ENCODE measurements at regions not wholly inside any gene's neighbourhood (a gene's known extent, or its start where the extent isn't known, plus 50 kb on each side); places are given as distances from the start of the nearest gene placed in this dataset.

- no peak overlapping the region for H3K27ac ChIP-seq
- no peaks in the 10 kb centered on the region for H3K79me2 ChIP-seq
- H3K9me3 ChIP-seq (ENCODE audit: low read depth): no peaks in the 10 kb centered on the region
- H3K36me3 ChIP-seq (replicated peaks; ENCODE audit: insufficient read depth, low read depth): no peaks in the 10 kb centered on the region
- no peak for DNase-seq (ENCODE audit: low spot score)
- 93% methylated on average over 2 of the region's 2 CpGs for WGBS (ENCODE audit: low lambda C conversion rate, missing lambda C conversion rate)
- H3K4me1 ChIP-seq (ENCODE audit: insufficient read depth): no peaks in the 10 kb centered on the region
- H3K4me2 ChIP-seq: no peak overlapping the region
- H2AFZ ChIP-seq: no peak overlapping the region
- H3K9me2 ChIP-seq (replicated peaks; ENCODE audit: insufficient read depth): no peaks in the 10 kb centered on the region
- H3K4me3 ChIP-seq: no peak overlapping the region
- no peaks in the 10 kb centered on the region for H3K27me3 ChIP-seq
- TF ChIP-seq EZH2phosphoT487 (IDR thresholded peaks at IDR 0.05; ENCODE audit: low read depth, severe bottlenecking, unreplicated experiment) (no peak), CTCF (IDR thresholded peaks at IDR 0.05; ENCODE audit: poor library complexity) (no peak), EZH2 (IDR thresholded peaks at IDR 0.05; ENCODE audit: borderline replicate concordance) (no peak)
- H4K20me1 ChIP-seq (ENCODE audit: insufficient read depth, poor library complexity, severe bottlenecking): no peaks in the 10 kb centered on the region
Observed at GRCh38 chr19:30881930-30882329, 467.3 kb downstream of the TSHZ3 start.

GRCh38 chr19:30881281-30881680, 468.0 kb downstream of the TSHZ3 start:
- Histone ChIP-seq H3K9me2 (replicated peaks; ENCODE audit: insufficient read depth) (no peaks in the 10 kb centered on the region), H4K20me1 (ENCODE audit: insufficient read depth, poor library complexity, severe bottlenecking) (no peaks in the 10 kb centered on the region), H3K4me3 (no peak overlapping the region), H3K27me3 (no peaks in the 10 kb centered on the region), H3K36me3 (replicated peaks; ENCODE audit: insufficient read depth, low read depth) (no peaks in the 10 kb centered on the region), H2AFZ (no peak overlapping the region), H3K4me1 (ENCODE audit: insufficient read depth) (no peaks in the 10 kb centered on the region), H3K9me3 (ENCODE audit: low read depth) (no peaks in the 10 kb centered on the region), H3K79me2 (no peaks in the 10 kb centered on the region), H3K27ac (no peak overlapping the region), H3K4me2 (no peak overlapping the region)
- no peak for DNase-seq (ENCODE audit: low spot score)
- TF ChIP-seq EZH2phosphoT487 (IDR thresholded peaks at IDR 0.05; ENCODE audit: low read depth, severe bottlenecking, unreplicated experiment) (no peak), CTCF (IDR thresholded peaks at IDR 0.05; ENCODE audit: poor library complexity) (no peak), EZH2 (IDR thresholded peaks at IDR 0.05; ENCODE audit: borderline replicate concordance) (no peak)
- 75% methylated on average over 7 of the region's 7 CpGs for WGBS (ENCODE audit: low lambda C conversion rate, missing lambda C conversion rate)

GRCh38 chr19:30880551-30880950, 468.7 kb downstream of the TSHZ3 start:
- DNase-seq (ENCODE audit: low spot score): no peak
- H3K27me3 ChIP-seq: no peaks in the 10 kb centered on the region
- no peaks in the 10 kb centered on the region for H3K9me2 ChIP-seq (replicated peaks; ENCODE audit: insufficient read depth)
- H3K4me2 ChIP-seq: no peak overlapping the region
- TF ChIP-seq EZH2phosphoT487 (IDR thresholded peaks at IDR 0.05; ENCODE audit: low read depth, severe bottlenecking, unreplicated experiment) (no peak), EZH2 (IDR thresholded peaks at IDR 0.05; ENCODE audit: borderline replicate concordance) (no peak), CTCF (IDR thresholded peaks at IDR 0.05; ENCODE audit: poor library complexity) (no peak)
- no peaks in the 10 kb centered on the region for H3K79me2 ChIP-seq
- H2AFZ ChIP-seq: no peak overlapping the region
- H3K4me1 ChIP-seq (ENCODE audit: insufficient read depth): no peaks in the 10 kb centered on the region
- 75% methylated on average over 4 of the region's 4 CpGs for WGBS (ENCODE audit: low lambda C conversion rate, missing lambda C conversion rate)
- H3K9me3 ChIP-seq (ENCODE audit: low read depth): no peaks in the 10 kb centered on the region
- no peak overlapping the region for H3K27ac ChIP-seq
- no peak overlapping the region for H3K4me3 ChIP-seq
- no peaks in the 10 kb centered on the region for H4K20me1 ChIP-seq (ENCODE audit: insufficient read depth, poor library complexity, severe bottlenecking)
- no peaks in the 10 kb centered on the region for H3K36me3 ChIP-seq (replicated peaks; ENCODE audit: insufficient read depth, low read depth)

GRCh38 chr19:30880151-30880550, 469.1 kb downstream of the TSHZ3 start:
- Histone ChIP-seq H3K9me2 (replicated peaks; ENCODE audit: insufficient read depth) (no peaks in the 10 kb centered on the region), H3K27ac (no peak overlapping the region), H3K4me2 (no peak overlapping the region), H3K36me3 (replicated peaks; ENCODE audit: insufficient read depth, low read depth) (no peaks in the 10 kb centered on the region), H3K27me3 (no peaks in the 10 kb centered on the region), H3K4me3 (no peak overlapping the region), H3K4me1 (ENCODE audit: insufficient read depth) (no peaks in the 10 kb centered on the region), H2AFZ (no peak overlapping the region), H3K9me3 (ENCODE audit: low read depth) (no peaks in the 10 kb centered on the region), H3K79me2 (no peaks in the 10 kb centered on the region), H4K20me1 (ENCODE audit: insufficient read depth, poor library complexity, severe bottlenecking) (no peaks in the 10 kb centered on the region)
- WGBS (ENCODE audit: low lambda C conversion rate, missing lambda C conversion rate): 88% methylated on average over 4 of the region's 4 CpGs
- TF ChIP-seq CTCF (IDR thresholded peaks at IDR 0.05; ENCODE audit: poor library complexity): no peak
- TF ChIP-seq EZH2 (IDR thresholded peaks at IDR 0.05; ENCODE audit: borderline replicate concordance): no peak
- no peak for TF ChIP-seq EZH2phosphoT487 (IDR thresholded peaks at IDR 0.05; ENCODE audit: low read depth, severe bottlenecking, unreplicated experiment)
- no peak for DNase-seq (ENCODE audit: low spot score)

All from hepatocyte (in vitro differentiated cells).